GM13976 (cell line): ENCODE measurements at regions not wholly inside any gene's neighbourhood (a gene's known extent, or its start where the extent isn't known, plus 50 kb on each side); places are given as distances from the start of the nearest gene placed in this dataset.

ENCODE experiments used
- DNase-seq: peaks from one replicate; pipeline ENCODE4 v3.0.0; 2012; ENCODE audit warnings: low spot score
- CTCF ChIP-seq: IDR thresholded peaks from 2 replicates; pipeline ENCODE4 v1.5.1; 2012; ENCODE audit warnings: borderline replicate concordance, mild to moderate bottlenecking; ENCODE audit not compliant: insufficient read depth; ENCODE audit errors: extremely low read depth, missing control alignments, control extremely low read depth
- in situ Hi-C: fragments of 300-500 bp; cut with MboI; formaldehyde crosslinking; loops from one replicate; pipeline ENCODE4 v1.12.0; 2022; ENCODE audit warnings: low sequenced_read_pairs, mixed read lengths, inconsistent platforms; ENCODE audit not compliant: unreplicated experiment

GRCh38 chr3:81922404-81922803 lies 161.0 kb upstream of the GBE1 start:
- no peak for DNase-seq
- in situ Hi-C loops, result no loop called here
- TF ChIP-seq CTCF, result no peak

GRCh38 chr3:81920816-81921215 lies 159.4 kb upstream of the GBE1 start:
- DNase-seq, result no peak
- no peak for TF ChIP-seq CTCF
- in situ Hi-C loops, result no loop called here

GRCh38 chr3:81916890-81917289 lies 155.4 kb upstream of the GBE1 start:
- in situ Hi-C loops, result no loop called here
- no peak for TF ChIP-seq CTCF
- DNase-seq, result no peak

DNA sequence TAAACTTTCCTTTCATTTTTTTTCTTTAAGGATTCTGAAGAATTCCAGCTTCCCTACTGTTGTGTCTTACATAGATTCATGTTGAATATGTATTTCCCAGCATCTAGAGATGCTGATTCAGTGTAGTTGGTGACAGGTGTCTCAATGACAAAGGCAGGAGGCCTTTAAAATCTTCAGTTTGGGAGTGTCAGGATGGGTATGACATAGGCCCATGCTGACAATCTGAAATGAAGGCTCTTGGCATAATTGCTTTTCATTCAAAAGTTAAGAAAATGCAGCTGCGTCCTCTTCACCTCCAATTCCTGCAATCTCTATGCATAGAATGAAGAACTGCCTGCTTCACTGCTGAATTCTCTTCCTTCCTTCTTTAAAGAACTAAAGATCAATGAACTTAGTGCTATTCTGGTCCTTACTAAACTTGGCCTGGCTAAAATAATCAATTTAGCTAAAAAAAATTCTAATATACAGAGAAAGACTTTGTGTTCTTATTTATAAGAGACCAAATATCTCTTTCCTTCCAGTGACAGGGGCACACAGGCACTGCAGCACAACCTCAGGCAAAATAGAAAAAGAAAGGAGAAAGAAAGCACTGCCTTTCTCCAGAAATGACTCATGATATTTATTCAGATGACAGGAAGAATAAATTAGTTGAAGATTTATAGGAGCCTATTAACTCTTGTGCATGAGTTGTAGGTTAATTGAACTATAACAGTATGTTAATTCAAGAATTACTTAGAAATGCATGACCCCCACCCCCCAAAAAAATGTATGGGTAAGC lies 152.6 kb upstream of the GBE1 start:
- DNase-seq, result no peak
- in situ Hi-C loops, result no loop called here
- no peak for TF ChIP-seq CTCF

- in situ Hi-C loops, result no loop called here
- DNase-seq, result no peak
- TF ChIP-seq CTCF, result no peak
These were observed 149.8 kb upstream of the GBE1 start for GRCh38 chr3:81911221-81911620.

GRCh38 chr3:81910244-81910852 lies 148.9 kb upstream of the GBE1 start:
- DNase-seq, result no peak
- in situ Hi-C loops, result no loop called here
- TF ChIP-seq CTCF, result peak; percentile 59
